SK-N-SH (cell line): ENCODE measurements at regions not wholly inside any gene's neighbourhood (a gene's known extent, or its start where the extent isn't known, plus 50 kb on each side); places are given as distances from the start of the nearest gene placed in this dataset.

Source experiments
- CHD2 ChIP-seq: fragments of 150-350 bp; IDR thresholded peaks from 2 replicates; pipeline ENCODE4 v1.6.1; 2018; ENCODE audit warnings: low read length; ENCODE audit not compliant: partially characterized antibody
- EP300 ChIP-seq, 2 experiments: IDR thresholded peaks; 2 replicates each; pipeline versions ENCODE4 v1.4.0 to v1.6.1; 2012; ENCODE audit warnings: borderline replicate concordance in 1 of 2, low read depth in 1 of 2, low read length in 1 of 2
- EZH2phosphoT487 ChIP-seq: fragments of 200-600 bp; sonication (generic); IDR thresholded peaks from 2 replicates; pipeline ENCODE4 v1.6.1; 2017; ENCODE audit warnings: low read depth, mixed run types, mild to moderate bottlenecking, antibody characterized with exemption, moderate library complexity, borderline replicate concordance
- GABPA ChIP-seq: IDR thresholded peaks from 2 replicates; pipeline ENCODE4 v1.4.0; 2012; ENCODE audit warnings: low read depth, mild to moderate bottlenecking
- NFIC ChIP-seq: IDR thresholded peaks from 2 replicates; pipeline ENCODE4 v1.4.0; 2012; ENCODE audit warnings: borderline replicate concordance
- RXRA ChIP-seq: IDR thresholded peaks from 2 replicates; pipeline ENCODE4 v1.4.0; 2012; ENCODE audit warnings: low read depth, mild to moderate bottlenecking, borderline replicate concordance
- TAF1 ChIP-seq: IDR thresholded peaks from 2 replicates; pipeline ENCODE4 v1.6.1; 2012; ENCODE audit warnings: low read depth, mild to moderate bottlenecking, low read length, moderate library complexity, borderline replicate concordance
- TF ChIP-seq, protein P1 (sequence below): fragments of 200-600 bp; sonication (generic); IDR thresholded peaks from 2 replicates; pipeline ENCODE4 v1.6.1; 2017; ENCODE audit warnings: antibody characterized with exemption, mild to moderate bottlenecking, moderate library complexity
- TF ChIP-seq, protein P2 (sequence below): IDR thresholded peaks from 2 replicates; pipeline ENCODE4 v1.4.0; 2012; ENCODE audit warnings: low read depth
- TF ChIP-seq, protein P3 (sequence below): fragments of 150-350 bp; IDR thresholded peaks from 2 replicates; pipeline ENCODE4 v1.6.1; 2017; ENCODE audit warnings: antibody characterized with exemption, low read length, low read depth, borderline replicate concordance

DNA sequence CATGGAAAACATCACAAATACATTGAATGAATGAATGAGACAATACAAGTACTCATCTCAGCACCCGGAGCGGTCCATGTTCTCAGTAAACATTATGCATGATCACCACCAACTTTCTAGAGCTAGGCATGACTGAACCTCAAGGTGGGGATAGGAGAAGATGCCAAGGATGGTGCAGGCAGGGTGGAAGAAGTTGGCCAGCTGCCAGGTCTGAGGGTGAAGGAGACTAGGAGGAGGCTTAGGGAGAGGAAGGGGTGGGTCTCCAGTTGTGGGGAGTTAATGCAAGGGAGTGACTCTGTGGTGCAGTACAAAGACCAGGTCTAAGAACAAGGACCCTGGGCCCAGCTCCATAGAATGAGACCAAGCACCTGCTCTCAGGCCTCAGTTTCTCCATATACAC is 91.7 kb downstream of the MATN1 start:
- TF ChIP-seq, protein P1, sequence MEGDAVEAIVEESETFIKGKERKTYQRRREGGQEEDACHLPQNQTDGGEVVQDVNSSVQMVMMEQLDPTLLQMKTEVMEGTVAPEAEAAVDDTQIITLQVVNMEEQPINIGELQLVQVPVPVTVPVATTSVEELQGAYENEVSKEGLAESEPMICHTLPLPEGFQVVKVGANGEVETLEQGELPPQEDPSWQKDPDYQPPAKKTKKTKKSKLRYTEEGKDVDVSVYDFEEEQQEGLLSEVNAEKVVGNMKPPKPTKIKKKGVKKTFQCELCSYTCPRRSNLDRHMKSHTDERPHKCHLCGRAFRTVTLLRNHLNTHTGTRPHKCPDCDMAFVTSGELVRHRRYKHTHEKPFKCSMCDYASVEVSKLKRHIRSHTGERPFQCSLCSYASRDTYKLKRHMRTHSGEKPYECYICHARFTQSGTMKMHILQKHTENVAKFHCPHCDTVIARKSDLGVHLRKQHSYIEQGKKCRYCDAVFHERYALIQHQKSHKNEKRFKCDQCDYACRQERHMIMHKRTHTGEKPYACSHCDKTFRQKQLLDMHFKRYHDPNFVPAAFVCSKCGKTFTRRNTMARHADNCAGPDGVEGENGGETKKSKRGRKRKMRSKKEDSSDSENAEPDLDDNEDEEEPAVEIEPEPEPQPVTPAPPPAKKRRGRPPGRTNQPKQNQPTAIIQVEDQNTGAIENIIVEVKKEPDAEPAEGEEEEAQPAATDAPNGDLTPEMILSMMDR = no peak
- TF ChIP-seq, protein P2, sequence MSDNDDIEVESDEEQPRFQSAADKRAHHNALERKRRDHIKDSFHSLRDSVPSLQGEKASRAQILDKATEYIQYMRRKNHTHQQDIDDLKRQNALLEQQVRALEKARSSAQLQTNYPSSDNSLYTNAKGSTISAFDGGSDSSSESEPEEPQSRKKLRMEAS = no peak
- TF ChIP-seq RXRA (no peak), NFIC (no peak), GABPA (no peak), TAF1 (no peak), CHD2 (no peak), EP300 (IDR thresholded peaks at IDR 0.05; ENCODE audit: borderline replicate concordance in 1 of 2, low read depth in 1 of 2, low read length in 1 of 2) (no peak), EZH2phosphoT487 (no peak)
- TF ChIP-seq, protein P3, sequence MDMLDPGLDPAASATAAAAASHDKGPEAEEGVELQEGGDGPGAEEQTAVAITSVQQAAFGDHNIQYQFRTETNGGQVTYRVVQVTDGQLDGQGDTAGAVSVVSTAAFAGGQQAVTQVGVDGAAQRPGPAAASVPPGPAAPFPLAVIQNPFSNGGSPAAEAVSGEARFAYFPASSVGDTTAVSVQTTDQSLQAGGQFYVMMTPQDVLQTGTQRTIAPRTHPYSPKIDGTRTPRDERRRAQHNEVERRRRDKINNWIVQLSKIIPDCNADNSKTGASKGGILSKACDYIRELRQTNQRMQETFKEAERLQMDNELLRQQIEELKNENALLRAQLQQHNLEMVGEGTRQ = no peak
